ENCODE measurements at regions not wholly inside any gene's neighbourhood (a gene's known extent, or its start where the extent isn't known, plus 50 kb on each side); places are given as distances from the start of the nearest gene placed in this dataset.
"Not testable (repeated sequence)": the region's sequence is repeated elsewhere in the genome, so short reads cannot be mapped to it uniquely, and the experiment has no call there.

- DNase-seq (ENCODE audit: low spot score) = no peak
Observed at GRCh38 chr21:14903172-14903865, 161.5 kb downstream of the NRIP1 start.

GRCh38 chr21:14901482-14901958, 163.3 kb downstream of the NRIP1 start:
- DNase-seq (ENCODE audit: low spot score) = no peak

DNA sequence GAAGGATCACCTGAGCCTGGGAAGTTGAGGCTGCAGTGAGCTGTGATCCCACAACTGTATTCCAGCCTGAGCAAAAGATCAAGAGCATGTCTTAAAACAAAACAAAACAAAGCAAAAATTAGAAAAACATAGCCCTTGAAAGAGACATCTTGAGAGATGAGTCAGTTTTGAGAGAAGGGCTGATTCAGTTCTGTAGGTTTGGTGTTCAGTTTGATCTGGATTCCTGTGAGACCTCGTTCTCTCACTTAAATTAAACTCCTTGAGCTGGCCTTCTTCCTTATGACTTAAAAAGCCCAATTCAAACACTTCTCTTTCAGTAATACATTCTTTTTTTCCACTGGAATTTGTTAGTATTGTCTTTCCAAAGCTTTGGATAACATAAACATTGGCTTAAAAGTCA, 164.2 kb downstream of the NRIP1 start:
- no peak for DNase-seq (ENCODE audit: low spot score)

DNA sequence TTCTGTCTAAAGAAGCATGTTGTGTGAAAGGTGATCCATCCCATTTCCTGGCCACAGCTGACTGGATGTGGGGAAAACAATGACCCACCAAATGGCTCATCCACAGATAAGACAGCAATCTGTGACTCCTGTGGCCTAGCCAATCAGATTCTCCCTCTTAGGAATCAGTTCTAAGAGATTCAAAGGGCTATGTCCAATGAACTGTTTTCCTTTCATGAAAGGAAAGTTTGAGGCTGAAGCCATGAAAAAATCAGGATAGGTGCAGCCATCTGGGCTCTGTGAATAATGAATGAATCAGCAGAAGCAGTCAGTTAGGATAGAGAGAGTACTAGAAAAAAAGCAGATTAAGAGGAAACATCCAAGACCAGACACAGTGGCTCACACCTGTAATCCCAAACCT, 164.7 kb downstream of the NRIP1 start:
- no peak for DNase-seq (ENCODE audit: low spot score)

DNA sequence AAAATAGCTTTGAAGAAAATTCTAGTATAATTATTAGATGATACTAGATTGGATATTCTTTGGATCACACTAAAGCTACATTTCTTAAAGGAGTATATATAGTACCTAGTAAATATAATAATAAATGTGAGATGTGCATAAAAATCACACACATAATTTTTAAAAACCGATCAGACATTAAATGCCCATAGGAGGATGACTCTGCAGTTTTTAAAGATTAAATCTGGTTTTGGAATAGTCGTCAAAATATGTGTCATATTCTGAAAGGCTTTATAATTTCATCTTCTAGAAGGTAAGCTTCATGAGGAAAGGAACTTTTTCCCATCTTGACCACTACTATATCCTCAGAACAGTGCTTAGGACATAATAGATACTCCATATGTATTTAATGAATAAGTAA, 169.0 kb downstream of the NRIP1 start:
- DNase-seq (ENCODE audit: low spot score) = no peak

DNA sequence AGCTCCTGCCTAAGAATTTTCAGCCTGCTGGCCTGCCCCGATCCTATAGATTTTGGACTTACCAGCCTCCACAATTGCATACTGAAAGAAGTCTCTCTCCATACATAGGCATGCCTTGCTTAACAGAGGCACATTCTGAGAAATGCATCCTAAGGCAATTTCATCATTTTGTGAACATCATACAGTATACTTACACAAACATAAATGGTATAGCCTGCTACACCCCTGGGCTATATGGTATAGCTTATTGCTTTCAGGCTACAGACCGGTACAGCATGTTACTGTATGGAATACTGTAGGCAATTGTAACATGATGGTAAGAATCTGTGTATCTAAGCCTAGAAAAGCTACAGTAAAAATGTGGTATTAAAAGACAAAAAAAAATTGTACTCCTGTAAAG, 174.7 kb downstream of the NRIP1 start:
- no peak for DNase-seq (ENCODE audit: low spot score)

DNA sequence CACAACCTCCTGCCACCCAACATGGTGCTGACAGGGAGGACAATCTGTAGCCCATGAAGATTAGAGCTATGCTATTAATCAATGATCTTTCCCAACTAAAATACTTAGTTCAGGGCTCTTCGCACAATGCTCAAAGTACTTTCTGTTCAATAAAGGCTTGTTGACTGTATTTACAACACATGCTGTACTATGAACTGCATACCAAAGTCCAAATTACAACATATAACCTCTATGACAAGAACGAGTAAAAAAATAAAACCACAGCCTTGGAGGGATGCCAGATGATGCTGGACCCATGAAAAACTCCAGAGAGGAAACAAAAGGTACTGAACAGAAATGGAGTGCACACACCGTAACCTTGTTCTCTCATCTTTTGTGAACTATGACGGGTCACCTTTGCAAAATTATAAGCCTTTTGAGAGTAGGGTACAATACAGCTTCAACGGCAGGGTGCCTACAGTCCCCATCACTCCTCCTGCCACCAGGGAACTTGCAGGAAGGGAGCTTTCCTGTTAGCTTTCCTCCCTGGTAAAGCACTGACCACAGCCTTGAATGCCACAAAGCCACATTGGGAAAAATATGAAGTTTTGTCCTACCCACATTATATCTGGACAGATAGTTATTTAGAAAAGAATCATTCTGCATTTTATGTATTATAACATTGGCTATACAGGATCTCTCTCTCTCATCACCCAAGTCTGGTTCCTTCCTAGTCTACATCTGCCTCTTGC, 175.6 kb downstream of the NRIP1 start:
- no peak for DNase-seq (ENCODE audit: low spot score)

GRCh38 chr21:14888202-14888601, 176.6 kb downstream of the NRIP1 start:
- DNase-seq (ENCODE audit: low spot score) = no peak

DNA sequence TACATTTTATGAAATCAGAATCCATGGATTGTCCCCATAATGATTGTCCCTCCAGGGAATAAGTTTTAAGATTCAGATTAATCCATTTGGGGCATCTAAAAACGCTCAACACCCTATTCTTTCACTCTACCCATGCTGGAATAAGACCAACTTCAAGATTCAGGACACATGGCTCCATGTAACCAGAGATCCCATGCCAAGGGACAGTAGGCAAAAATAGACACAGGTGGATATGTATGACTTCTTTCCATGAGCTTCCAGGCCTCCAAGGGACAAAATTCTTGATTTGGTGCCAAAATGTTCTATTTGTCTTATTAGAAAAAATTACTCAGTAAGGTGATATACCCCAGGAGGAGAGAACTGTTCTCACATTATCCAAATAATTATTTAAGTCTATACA, 178.8 kb downstream of the NRIP1 start:
- DNase-seq (ENCODE audit: low spot score) = no peak

GRCh38 chr21:14883351-14883750, 181.4 kb downstream of the NRIP1 start:
- DNase-seq (ENCODE audit: low spot score) = no peak

GRCh38 chr21:14882545-14882944, 182.3 kb downstream of the NRIP1 start:
- not testable (repeated sequence) for DNase-seq (ENCODE audit: low spot score)

GRCh38 chr21:14881863-14882499, 182.8 kb downstream of the NRIP1 start:
- DNase-seq (ENCODE audit: low spot score) = no peak

- DNase-seq (ENCODE audit: low spot score) = no peak
Observed at GRCh38 chr21:14880922-14881321, 183.9 kb downstream of the NRIP1 start.

- DNase-seq (ENCODE audit: low spot score) = no peak
Observed at GRCh38 chr21:14879458-14879857, 185.3 kb downstream of the NRIP1 start.

GRCh38 chr21:14878971-14879370, 185.8 kb downstream of the NRIP1 start:
- no peak for DNase-seq (ENCODE audit: low spot score)

DNA sequence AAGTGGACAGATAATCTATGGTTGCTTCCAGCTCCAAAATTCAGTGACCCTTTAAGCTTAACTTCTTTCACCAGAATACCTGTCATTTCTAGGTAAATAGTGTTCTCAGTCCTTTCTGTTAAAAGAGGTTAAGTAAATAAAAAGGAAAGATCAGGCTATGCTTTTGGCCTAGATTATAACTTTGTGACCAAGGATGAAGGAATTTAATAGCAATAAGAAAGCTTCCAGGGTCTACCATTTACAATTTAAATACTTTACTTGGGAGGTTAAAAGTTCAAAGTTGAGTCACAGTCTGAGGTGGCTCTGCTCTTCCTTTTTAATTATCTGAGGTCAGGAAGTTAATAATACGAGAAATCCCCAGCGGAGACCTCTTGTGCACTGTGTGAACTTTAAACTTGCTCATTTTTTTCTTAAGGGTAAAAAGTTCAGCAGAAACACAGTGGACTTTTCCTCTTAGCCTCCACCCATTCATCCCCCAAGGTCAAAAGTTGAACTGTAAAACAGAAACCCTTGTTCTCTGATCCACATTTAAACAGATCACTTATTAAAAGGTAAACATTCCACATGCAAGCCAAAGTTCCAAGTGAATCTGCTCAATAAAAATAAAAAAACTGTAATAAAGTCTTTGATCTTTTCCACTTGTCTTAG, 187.1 kb downstream of the NRIP1 start:
- DNase-seq (ENCODE audit: low spot score) = no peak

- no peak for DNase-seq (ENCODE audit: low spot score)
Observed at GRCh38 chr21:14876524-14876840, 188.3 kb downstream of the NRIP1 start.

DNA sequence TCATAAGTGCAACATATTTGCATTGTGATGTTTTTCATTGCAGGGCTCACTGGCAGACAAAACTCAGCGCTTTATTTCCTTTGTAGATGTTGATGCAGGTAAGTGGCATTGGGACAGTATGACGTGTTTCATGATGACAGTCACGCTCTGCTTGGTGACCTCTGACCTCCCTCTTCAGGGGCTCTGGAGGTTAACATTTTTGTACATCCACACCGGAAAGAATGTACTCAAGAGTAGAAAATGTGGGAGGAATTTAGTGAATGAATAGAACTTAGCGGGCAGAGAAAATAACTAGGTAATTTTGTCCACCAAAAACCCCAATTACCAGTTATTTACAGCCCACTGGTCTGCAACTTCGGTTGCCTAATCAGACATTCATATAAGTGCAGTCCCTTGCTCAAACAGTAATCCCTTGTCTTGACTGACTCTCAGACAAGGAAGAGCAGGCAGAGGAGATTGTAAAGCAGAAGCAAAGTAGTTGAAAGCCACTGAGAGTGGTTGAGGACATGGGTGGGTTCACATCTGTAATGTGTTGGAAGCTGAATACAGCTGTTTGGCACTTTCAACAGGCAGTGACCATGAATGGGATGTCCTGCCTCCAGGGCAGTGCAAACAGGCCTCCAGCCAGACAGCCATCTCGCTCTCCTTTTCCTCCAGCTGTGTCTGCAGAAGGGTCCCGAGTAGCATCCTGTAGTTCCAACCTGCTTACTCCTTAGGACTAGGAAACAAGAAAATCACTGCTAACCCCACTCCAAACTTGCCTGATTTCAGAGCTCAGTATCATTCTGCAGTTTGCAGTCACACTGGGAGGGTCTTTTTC, 188.9 kb downstream of the NRIP1 start:
- DNase-seq (ENCODE audit: low spot score) = no peak

DNA sequence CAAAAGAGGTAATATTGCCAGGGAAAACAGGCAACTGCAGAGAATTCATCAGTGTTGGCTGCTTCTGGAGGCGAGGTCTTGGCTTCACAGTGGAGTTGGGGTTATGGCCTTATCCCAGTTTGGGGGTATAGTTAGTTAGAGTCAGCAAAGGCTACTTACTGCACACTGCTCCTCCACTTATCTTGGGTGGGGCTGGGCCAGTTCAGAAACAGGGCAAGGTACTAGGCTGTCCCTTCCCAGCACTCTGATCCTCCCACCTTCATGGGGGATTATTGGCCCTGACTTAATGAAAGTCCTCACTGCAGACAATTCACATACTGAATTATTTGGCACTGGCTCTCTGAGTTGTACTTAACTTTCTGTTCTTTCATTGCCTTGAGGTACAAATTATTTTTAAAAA, 189.6 kb downstream of the NRIP1 start:
- no peak for DNase-seq (ENCODE audit: low spot score)

- no peak for DNase-seq (ENCODE audit: low spot score)
Observed at GRCh38 chr21:14874379-14874778, 190.4 kb downstream of the NRIP1 start.

GRCh38 chr21:14871861-14872260, 192.9 kb downstream of the NRIP1 start:
- DNase-seq (ENCODE audit: low spot score) = no peak

- no peak for DNase-seq (ENCODE audit: low spot score)
Observed at GRCh38 chr21:14870853-14871149, 194.0 kb downstream of the NRIP1 start.
